ENCODE measurements at regions not wholly inside any gene's neighbourhood (a gene's known extent, or its start where the extent isn't known, plus 50 kb on each side); places are given as distances from the start of the nearest gene placed in this dataset.

DNA sequence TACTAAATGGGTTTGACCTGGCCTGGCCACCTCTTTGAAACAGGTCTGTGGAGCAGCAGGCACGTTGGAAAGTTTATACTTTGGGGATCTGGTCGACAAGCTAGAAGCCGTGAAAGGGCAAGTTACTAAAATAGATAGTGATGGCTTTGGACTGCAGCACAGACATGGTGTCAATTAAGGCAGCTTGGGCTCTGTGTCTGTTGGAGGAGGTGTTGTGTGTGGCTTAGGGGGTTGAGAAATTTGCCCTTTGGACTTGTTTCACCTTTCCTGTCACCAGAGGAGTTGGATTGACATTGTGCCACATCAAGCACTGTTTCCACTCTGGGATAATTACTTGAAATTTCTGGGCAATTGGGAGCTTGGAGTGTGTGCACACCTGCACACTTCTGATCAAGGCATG lies 251.8 kb upstream of the MKI67 start:
- DNase-seq: no peak

DNA sequence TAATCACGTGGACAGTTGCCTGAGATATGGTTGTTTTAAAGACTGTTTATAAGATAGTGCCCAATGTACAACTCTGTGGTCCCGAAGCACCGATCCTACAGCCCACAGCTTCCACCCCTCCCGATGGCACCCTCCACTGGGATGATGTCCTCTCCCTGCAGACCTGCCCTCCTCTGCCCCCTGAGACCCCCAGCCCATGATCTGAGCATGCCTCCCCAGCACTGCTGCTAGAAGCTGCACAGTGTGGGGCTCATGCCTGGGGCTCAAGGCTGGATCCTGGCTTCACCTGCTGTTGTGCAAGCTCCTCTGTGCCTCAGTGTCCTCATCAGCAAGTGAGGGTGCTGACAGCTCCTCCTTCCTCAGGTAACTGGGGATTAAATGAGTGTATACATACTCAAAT lies 254.7 kb upstream of the MKI67 start:
- DNase-seq: no peak

DNA sequence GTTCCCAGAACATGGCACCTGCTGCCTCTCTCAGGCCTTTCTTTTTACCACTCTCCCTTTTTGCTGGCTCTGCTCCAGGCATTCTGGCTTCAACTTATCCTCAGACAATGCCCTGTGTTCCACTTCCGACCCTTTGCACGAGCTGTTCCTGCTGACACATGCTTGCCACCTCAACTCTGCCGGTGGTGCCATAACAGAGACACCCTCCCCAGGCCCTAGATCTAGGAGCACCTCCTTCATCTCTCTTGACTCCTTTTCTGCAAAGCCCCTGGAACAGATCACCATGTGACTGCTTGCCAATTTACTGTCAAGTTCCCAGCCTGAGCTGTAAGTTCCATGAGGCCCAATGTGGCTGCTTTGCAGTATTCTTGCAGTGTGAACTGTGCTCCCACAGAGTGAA lies 256.0 kb upstream of the MKI67 start:
- DNase-seq: no peak

DNA sequence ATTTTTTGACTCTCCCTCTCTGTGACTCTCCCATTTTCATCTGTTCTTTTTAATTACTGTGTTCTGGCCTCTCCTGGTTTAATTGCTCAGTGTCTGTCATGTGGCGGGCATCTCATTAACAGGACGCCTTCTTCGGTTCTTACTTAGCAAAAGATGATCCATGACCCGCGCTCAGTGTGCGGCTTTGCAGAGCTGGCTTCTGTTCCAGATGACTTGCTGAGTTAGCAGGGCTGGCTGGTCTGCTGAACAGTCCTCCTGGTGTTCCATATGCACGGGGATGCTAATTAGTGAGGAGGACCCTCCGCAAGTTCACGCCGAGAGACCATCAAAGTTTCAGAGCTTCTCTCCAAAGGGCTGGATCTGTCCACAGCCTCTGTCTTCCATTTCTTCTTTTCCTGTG lies 258.6 kb upstream of the MKI67 start:
- DNase-seq: no peak

DNA sequence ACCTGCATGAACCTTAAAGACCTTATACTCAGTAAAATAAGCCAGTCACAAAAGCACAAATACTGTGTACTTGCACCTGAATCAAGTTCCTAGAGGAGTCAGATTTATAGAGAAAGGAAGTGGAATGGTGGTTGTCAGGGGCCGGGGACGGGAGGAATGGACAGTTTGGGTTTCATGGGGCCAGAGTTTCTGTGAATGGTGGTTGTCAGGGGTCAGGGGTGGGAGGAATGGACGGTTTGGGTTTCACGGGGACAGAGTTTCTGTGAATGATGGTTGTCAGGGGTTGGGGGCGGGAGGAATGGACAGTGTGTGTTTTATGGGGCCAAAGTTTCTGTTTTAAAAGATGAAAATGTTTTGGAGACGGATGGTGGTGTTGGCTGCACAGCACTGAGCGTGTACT lies 260.0 kb upstream of the MKI67 start:
- no peak for DNase-seq

DNA sequence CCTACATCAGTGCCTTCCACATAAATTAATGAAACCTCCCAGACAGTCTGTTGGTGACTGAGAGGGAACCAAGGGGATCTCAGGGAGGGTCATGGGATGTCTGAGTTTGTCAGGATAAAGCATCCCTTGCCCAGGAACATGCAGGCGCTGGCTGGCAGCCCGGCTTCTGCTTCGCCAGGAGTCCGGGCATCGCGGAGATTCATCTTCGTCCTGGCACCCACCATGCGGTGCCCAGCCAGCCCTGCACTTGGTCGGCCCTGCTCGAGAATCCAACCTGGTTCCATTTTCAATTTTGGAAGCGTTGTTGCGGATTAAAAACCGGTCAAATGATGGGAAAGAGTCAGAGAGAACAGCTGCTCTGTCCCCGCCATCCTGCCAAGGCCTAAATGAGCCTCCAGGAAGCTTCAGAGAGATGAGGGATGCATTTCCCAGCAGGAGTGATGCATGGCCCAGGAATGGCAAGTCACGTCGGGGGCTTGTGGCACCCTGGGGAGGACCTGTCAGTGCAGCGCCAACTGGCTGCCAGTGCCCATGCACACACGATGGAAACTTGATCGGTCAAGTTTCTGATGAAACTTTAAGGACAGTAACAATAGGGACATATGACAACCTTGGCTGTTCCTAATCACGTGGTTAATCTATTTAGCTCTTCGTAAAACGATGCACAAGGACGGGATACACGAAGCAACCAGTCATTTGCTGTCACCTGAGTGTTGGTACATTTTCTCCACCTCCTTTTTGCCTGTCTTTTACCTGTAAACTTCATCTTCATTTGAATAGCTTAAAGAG lies 260.8 kb upstream of the MKI67 start:
- DNase-seq: no peak

DNA sequence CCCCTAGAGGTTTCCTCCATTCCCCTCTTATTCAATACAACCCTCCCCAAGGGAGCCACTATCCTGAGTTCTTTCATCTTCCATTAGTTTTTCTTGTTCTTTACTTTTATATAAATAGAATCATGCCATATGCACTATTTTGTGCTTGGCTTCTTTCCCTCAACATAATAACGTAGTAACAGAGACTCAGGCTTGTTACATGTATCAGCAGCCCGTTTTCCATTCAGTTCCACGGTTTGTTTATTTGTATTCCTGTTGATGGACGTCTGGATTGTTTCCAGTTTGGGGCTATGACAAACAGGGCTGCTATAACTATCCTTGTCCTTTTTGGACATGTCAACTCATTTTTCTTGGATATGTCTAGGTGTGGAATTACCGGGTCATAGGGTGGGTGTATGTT lies 264.4 kb upstream of the MKI67 start:
- no peak for DNase-seq

DNA sequence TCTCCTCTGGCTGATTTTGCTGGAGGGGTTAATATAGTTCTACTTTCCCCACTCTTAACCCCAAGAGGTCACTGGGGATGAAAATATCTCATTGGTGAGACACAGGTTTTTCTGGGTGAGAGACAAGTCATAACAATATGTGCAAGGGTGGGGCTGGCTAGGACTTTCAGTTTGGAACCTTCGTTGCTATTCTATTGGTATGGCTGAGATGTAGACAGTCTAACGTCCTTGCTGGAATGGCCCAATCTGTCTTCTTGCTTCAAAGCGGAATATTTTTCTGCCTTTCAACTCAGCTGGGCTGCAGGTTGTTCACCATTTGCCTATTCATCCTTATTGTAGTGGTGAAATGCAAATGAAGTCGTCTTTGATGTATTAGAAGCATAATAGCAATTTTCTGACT lies 267.3 kb upstream of the MKI67 start:
- DNase-seq: no peak

DNA sequence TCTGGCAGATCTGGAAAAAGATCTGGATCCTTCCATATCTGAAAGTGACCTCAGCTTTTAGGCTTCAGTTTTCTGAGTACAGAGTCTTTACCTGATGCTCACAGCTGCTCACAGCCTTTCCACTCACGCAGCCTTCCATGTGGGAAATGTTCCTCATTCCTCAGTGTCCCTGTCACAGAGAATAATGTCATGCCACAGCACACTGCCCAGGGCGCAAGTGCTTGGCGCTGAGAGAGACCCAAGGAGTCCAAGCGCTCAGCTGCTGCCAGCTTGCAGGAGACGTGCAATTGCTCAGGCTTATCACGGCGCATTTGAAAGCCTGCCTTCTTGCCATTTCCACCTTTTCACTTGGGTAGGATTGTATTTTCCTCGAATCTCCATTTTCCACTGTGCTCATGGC lies 271.9 kb upstream of the MKI67 start:
- DNase-seq: no peak

DNA sequence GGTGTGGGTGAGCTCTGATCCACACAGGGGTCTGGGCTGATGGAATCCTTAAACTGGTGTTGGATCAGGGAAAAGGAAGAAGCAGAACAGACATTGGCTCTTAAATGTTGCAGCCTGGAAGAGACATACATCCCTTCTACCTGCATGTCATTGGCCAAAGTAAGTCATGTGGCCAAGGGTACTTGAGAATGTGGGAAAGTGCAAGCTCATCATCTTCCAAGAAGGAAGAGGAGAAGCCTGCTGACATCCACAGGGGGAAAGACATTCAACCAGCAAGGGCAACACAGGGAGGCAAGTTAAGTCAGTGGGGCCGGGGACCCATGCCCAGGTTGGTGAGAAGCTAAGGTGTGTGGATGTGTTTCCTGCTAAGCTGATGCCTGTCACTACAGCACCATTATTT lies 272.8 kb upstream of the MKI67 start:
- no peak for DNase-seq

DNA sequence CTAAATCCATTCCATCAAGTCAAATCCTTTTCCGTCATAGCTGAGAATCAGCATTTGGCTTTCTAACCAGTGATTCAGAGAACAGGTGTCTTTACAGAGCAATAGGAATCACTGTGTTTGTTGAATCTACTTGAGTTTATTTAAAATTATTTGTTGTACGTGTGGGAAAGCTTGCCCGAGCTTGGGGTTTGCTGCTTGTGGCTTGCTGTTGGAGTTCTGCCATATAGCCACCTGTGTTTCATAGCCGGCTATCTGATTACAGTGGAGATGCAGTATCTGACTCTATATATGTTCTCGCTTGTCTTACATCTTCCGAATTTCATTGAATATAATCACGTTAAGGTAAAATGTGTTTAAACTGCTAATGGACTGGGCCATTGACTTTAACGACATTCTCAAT lies 274.3 kb upstream of the MKI67 start:
- no peak for DNase-seq

DNA sequence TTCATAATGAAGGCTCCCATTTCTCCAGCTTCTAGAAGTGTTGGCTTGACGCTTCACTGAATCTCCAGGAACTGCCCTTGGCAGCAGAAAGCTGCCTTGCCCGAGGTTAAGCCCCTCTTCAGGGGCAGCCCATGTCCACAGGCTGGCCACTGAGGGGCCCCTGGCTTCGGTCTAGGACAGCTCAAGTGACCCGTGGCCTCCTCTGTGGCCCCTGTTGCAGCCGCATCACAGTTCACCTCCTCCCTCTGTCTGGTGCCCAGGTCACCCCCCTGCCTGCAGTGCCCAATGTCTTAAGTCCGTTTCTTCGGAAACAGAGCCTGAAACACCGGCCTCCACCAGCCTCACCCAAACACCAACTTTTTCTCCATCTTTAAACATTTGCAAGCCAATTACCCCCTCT lies 279.2 kb upstream of the MKI67 start:
- no peak for DNase-seq

DNA sequence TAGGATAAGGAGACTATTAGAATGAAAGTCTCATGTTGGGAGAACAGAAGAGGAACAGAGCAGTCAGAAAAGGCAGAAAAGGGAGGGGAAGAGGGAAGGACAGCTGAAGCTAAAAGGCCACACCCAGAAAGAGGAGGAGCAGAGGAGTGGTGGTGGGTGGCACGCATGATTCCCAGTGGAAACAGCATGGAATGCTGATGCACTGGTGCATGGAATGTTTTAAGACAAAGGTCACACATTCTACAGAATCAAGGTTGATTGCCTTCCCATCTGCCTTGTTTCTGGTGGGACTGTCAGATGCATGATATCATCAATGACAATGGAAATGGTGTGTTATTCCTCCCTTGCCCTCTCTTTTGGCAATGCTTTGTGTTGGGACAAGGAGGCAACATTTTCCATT lies 285.4 kb upstream of the MKI67 start:
- no peak for DNase-seq

DNA sequence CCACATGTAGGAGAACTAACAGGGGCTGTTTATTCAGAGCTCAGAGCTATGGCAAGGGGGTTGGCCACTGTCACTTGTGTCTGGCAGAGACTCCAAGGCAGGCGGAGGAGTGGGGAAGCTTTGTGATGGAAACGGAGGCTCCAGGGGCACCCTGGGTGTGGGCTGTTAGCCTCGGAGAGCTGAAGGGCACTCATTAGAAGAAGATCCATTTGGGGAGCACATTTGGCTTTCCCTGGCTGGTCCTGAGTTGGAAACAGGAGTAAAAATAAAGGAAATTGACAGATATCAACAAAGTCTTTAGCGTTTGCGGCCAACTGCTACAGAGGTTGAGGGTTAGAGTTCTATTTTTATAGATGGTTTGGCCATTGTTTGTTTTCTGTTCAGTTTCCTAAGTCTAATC lies 288.3 kb upstream of the MKI67 start:
- no peak for DNase-seq

DNA sequence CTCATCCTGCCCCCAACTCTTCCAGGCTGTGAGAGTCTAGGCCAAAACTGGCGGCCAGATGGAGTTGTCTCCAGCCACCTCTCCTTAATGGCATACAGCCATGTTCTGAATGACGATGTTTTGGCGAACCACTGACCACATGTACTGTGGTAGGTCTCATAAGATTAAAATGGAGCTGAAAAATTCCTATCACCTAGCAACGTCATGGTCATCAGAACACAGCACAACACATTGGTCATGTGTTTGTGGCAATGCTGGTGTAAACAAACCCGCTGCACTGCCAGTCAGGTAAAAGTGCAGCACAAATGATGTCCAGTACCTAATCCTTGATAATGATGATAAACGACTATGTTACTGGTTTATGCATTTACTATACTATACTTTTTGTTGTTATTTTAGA lies 290.0 kb upstream of the MKI67 start:
- DNase-seq: no peak

DNA sequence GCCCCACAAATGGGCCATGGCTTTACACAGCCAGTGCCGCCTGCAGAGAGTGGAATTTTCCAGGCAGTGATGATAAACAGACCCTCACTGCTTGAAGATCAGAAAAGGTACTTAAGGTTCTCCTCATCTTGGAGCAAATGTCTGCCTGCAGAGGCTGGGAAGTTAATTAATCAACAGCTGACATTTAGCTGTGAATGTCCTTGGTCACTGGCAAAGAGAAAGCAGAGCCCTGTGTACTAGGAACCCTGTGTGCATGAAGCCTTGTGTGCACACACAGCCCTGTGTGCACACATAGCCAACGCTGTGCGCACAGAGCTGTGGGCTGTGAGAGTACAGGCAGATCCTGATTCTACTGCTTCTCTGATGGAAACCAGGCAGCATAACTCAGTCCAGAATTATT lies 291.6 kb upstream of the MKI67 start:
- no peak for DNase-seq

DNA sequence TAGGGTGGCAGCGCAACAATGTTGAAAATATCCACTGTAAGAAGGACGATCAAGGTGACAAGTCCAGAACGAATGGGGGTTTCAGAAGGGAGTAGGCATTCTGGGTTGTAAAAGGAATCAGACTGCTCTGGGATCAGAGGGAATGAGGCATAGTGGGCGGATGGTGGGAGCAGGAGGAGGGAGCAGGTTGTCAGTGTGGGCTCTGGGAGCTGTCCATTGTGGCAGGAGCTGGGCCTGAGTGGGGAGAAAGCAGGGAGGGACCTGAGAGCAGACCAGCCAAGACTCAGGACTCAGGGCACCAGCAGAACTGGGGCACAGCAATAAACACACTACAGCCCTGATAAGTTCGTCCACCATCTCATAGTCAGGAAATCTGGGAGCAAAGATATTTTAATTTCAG lies 292.6 kb upstream of the MKI67 start:
- no peak for DNase-seq

DNA sequence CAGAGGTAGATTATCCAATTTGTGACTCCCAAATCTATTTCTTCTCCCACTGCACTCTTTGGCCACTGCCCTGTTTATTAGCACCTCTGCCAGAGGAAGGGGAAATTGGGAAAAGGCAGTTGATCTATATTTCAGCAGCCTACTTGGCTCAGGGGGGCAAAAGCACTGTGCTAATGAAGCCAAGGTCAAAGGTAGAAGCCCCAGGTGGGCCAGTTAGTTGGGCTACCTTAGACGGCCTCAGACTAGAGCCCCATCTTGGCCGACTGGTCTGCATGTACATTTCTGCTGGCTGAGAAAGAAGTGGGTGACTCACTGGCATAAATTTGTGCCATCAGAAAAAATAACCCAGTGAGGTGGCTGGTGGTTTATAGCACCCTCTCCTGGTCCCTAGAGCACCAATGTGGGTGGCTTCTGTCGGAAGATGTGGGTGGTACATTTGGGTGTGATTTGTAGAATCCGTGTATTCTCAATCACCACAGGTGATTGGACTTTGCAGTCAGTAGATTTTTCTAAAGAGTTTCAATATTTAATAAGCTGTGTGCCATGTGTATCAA lies 293.3 kb upstream of the MKI67 start:
- DNase-seq: no peak

DNA sequence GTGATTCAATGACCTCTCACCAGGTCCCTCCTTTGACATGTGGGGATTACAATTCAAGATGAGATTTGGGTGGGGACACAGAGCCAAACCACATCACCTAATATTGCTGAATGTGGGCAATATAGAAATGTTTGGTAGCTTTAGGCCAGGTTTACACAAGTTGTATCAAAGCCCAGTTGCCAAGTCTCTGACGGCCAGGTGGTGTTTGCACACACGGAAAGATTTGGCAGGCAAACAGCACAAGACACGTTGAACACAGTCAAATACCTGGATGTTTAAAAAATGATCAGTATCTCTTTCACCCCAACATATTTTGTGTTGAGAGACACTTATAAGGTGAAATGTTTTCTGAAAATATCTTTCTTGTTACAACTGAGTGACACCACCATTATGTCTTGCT lies 294.4 kb upstream of the MKI67 start:
- no peak for DNase-seq

DNA sequence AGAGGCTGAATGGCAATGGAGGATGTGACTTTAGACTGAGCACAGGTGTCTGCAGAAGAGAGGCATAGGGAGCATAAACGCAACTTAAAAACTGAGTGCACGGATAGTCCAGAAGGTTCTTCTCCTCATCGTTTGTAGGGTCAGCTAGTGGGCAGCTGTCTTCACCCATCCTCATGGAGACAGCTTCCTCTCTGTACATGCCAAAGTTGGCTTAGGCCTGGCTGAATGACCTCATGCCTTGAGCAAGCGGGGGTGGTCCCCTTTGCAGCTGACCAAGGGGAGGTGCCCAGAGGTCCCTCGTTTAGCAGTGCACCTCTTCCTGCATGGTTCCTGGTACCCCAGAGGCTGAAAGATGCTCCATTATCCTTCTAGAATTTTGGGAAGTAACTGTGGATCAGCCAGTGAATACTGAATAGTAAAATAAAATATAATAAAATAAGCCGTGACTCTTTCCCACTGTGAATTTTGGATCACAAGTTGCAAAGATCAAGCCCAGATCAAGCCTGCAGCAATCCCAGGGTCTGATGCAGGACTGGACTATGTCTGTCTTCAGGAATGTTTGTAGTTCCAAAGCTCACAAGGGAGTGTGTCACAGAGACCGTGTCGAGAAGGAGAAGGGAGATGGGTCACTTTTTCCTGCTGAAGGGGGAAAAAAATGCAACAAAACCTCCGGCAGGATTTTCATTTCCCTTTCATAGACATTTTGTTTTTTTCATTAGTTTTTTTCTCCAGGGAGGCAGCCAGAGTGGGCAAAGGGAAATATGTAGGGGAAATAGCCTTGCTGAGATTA lies 295.3 kb upstream of the MKI67 start:
- DNase-seq: no peak

DNA sequence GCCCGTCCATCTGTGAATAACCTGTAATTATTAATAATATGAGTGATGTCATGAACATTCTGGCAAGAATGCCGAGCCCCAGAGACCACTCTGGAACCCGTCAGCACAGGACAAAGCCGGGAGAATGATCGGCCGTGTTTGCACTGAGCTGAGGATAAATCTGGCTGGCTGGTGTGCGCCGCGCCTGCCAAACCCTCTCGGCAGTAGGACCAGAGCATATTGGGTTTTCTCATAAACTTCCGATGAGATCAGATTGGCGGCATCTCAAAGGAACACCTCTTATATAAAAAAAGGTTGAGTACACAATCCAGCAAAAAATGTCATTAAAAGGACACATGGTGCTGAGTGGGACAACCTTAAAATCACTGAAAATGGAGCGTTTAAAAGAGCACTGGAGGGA lies 296.0 kb upstream of the MKI67 start:
- DNase-seq: no peak

DNA sequence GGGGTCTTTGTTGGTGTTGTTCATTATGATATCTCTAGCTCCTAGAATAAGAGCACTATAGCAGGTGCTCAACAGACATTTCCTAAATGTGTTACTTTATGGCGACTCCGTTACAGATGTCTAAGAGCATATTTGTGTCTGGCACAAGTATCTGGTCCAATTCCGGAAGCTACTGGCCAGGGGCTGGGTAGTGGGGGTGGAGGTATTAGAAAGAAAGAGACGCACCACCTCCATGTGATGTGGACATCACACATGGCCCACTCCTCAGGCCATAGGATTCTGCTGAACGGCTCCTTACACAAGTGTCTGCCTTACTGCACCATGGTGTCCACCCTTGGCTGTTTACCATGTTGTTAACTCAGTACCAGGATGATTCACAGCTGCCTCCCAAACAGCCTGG lies 296.8 kb upstream of the MKI67 start:
- no peak for DNase-seq

DNA sequence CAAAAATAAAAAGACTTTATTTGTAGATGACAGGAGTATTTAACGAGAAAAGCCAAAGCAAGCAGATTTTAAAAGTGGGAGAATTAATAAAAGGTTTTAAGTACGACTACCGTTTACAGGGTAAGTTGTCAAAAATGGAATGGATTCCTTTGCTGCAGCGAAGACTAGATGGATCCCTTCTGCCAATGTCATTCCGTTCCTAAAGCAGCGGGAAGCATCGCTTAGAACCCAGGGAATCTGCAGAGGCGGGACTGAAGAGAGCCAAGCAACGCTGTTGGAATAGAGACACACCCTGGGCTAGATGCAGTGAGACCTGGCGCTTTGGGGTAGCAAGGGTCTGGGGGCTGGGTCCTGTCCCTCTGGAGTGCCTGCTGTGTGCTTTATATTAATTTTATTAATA lies 303.1 kb upstream of the MKI67 start:
- no peak for DNase-seq

DNA sequence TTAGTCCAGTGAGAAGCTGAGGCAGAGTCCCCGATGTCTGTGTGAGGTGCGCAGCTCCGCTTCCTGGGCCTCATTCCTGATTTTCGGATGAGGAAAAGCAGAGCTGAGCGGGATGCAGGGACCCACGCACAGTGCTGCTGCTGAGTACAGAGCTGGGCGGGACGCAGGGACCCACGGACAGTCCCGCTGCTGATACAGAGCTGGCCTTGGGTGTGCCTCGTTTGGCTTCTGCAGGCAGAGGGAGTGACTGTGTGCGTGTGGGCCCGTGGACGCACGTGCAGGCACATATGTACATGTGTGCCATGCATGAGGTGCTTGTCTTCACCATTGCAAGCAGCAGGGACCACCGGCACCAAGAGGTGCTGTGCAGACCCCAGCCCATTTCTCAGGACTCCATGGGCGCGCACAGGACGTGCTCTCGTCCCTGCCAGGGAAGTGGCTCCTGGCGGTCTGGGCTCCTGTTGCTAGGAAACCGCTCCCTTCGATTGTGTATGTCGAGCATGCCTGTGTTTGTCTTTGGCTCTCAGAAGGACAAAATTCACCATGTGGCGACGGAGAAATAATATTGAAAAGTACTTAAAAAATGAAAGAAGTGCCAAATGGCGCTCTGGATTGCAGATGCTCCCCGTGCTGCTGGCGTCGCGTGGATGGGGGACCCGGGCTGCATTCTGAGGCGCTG lies 303.8 kb upstream of the MKI67 start:
- no peak for DNase-seq
